GM18498 (cell line): ENCODE measurements at regions not wholly inside any gene's neighbourhood (a gene's known extent, or its start where the extent isn't known, plus 50 kb on each side); places are given as distances from the start of the nearest gene placed in this dataset.

ENCODE experiments used
- ATAC-seq: cut with Tn5 transposase; IDR thresholded peaks from one replicate; pipeline ENCODE4 v1.9.1; 2021; ENCODE audit warnings: mild to moderate bottlenecking, moderate library complexity; ENCODE audit not compliant: unreplicated experiment

DNA sequence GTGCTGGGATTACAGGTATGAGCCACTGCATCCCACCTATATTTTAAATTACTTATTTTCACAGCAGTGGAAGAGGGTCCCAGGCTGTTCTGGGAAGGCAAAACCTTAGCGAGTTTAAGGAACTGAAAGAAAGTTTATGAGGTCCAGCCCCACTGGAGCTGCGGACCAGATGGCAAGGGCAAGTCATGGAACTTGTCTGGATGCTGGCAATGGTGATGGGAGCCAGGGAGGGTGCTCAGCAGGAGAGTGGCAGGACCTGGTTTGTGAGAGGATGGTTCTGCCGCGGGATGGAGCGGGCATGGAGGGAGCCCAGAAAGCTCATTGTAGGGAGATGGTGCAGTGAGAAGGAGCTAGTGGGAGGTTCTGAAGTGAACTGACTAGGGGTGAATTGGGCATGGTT lies 50.6 kb upstream of the SLC45A1 start:
- ATAC-seq = no peak

DNA sequence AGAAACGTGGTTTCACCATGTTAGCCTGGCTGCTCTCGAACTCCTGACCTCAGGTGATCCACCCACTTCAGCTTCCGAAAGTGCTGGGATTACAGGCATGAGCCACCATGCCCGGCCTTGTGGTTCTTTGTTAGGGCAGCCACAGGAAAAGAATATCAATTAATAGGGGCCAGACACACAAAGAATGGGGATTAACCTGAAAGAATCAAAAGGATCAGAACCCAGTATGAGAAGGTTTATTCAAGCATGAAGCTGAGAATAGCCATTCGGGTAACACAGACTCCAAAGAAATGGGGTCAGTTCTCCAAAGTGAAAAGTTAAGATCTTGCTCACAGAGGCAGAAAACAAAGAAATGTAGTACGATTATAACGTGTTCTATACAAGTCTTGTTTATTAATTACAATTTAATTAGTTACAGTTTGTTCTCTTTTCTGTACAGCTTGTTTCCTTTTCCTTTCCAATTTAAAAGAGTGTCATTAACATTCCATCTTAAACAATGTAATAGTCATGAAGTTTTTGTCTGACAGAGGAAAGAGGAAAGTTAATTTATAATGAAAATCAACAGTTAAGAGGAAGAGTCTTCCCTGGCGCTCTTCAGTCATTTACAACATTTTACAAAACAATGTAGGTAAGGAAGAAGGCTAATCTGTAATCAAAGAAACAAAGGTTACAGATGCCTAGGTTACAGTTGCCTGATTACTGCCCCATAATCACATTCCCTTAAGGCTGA lies 51.3 kb upstream of the SLC45A1 start:
- no peak for ATAC-seq

DNA sequence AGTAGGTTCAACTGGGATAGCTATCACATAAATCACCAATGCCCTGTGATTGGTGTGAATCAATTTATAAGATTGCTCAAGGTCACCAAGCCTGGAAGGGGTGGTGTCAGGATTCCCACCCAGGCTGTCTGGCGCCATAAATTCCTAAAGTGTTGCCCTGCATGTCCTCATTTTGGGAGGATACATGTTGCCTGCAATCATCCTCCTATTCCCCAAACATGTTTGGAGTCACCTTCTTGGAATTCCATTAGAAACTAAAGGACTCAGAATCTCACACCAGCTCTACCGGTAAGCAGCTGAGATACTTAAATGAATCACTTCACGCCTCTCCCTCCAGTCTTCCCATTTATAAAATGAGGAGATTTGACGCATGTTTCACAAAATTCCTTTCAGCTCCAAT lies 54.1 kb upstream of the SLC45A1 start:
- no peak for ATAC-seq

DNA sequence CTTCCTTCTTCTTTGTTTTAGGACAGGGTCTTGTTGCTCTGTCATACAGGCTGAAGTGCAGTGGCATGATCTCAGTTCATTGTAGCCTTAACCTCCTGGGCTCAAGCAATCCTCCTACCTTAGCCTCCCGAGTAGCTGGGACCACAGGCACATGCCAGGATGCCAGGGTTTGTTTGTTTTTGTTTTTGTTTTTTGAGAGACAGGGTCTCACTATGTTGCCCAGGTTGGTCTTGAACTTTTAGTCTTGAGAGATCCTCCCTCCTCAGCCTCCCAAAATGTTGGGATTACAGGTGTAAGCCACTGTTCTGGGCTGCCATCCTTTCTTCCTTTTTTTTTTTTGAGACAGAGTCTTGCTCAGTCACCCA lies 56.5 kb upstream of the SLC45A1 start:
- no peak for ATAC-seq

DNA sequence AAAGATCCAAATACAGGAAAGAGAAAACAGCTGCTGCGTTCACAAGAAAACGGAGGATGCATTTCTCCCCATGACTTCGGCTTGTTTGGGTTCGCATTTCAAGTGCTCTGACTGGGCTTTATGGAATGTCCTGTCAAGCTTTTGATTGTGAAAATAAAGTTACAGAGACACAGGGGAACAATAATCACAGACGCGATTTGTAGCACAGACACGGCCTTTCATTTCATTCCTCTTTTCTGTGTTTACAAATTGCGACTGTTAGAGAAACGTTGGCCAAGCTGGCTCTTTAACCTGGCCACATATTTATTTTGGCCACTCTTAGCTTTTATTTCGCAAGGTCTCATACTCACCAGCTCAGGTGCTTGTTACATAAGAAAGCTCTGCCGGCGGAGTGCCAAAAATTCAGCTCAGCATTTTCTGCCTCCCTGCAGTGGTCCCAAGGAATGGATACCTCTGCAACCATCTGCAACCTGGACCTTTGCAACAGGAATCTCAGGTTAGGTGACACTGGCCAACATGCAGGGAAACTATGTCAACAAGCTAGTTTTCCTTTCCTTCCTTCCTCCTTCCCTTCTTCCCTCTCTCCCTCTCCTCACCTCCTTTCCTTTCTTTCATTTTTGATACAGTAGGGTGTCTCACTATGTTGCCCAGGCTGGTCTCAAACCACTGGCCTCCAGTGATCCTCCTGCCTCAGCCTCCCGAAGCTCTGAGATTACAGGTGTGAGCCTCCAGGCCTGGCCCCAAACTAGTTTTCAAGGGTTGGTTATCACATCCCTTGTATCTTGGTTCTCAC lies 58.2 kb upstream of the SLC45A1 start:
- ATAC-seq = no peak

DNA sequence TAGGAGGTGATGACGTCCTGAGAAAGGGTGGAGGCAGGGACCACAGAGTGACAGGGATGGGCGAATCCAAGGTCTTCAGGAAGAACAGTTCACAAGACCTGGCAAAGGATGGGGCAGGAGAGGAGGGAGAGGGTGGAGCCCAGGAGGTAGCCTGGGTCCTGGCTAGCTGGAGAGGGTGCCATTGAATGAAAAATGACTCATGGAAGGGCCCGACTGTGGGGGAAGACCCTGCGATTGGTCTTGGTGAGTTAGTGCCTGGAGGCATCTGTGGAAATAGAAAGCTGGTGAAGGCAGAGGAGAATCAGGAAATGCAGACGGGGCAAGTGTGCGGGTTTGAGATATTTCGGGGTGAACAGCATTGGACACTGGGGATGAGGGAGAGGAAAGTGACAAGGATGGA lies 60.3 kb upstream of the SLC45A1 start:
- no peak for ATAC-seq

DNA sequence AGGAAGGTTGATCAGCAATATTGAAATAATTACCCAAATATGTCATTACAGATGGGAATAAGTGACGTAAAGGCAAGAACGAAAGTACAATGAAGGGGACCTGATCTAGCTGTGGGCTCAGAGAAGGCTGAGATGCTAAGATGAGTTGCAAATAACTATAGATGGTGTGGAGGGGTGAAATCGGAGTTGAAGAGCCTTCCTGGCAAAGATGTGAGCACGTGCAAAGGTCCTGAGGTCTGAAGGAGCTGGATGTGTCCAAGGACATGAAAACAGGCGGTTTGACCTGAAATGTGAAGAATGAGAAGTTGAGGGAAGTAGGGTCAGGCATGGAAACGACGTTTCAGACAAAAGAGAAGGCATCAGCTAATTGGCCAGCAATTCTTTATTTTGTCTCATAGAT lies 61.6 kb upstream of the SLC45A1 start:
- no peak for ATAC-seq

DNA sequence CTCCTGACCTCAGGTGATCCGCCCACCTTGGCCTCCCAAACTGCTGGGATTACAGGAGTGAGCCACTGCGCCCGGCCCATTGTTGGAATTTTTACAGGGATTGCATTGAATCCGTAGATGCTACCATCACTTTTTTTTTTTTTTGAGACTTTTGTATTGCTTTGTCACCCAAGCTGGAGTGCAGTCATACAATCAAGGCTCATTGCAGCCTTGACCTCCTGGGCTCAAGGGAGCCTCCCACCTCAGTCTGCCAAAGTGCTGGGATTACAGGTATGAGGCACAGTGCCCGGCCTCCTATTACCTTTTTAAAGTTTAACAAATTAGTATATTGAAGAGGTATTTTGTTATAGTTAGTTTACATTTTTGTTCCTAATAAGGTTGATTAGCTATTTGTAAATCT lies 62.2 kb upstream of the SLC45A1 start:
- ATAC-seq = no peak

DNA sequence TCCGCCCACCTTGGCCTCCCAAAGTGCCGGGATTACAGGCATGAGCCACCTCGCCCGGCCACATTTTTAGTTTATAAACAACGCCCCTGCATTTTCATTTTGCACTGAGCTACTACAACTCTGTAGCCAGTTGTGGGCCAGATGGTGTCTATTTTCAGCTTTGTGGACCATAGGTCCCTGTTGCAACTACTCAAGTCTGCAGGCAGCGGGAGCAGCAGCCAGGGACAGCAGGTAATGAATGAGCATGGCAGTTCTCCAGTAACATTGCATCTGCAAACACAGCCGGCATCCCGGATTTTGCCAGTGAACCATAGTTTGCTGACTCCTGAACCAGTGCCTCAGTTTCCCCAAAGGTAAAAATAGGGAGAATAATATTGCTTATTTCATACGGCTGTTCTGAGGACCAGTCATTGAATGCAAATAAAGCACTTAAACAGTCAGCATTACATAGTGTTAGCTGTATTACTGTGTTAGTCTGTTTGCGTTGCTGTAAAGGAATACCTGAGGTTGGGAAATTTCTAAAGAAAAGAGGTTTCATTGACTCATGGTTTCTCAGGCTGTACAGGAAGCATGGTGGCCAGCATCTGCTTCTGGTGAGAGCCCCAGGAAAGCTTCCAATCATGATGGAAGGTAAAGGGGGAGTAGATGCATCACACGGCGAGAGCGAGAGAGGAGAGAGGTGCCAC lies 65.5 kb upstream of the SLC45A1 start:
- no peak for ATAC-seq

DNA sequence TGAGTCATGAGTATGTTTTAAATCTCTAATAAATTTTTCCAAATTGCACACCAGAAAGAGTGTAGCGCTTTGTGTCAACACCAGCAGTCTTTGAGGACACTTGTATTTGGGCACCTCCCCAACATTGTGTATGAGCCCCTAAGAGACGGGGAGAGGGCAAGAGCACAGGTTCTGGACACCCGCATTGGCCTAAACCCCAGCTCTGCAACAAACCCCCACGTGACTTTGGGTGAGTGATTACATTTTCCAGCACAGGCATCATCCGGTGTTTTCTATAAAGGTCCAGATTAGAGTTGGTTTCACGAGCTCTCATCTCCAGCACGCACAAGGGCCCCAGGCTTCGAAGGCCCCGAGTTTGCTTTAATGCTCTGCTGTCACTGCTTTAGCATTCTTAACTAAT lies 66.3 kb upstream of the SLC45A1 start:
- no peak for ATAC-seq

DNA sequence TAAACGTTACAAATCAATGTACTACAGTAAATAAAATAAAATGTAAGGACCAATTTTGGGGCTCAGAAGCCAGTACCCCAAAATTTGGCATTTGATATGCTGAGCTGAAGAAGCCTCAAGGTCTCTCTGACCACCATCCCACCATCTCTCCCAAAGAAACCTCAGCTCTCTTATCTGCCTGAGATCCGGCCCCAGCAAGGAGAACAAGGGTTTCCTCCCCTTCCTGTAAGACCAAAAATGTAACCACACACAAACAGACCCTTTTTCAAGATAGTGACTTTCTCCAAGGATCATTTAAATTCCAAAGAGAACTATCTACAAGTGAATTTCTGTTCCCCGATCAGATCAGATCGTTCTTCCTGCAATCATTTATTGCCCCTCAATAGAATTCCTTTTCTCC lies 68.1 kb upstream of the SLC45A1 start:
- ATAC-seq = no peak

DNA sequence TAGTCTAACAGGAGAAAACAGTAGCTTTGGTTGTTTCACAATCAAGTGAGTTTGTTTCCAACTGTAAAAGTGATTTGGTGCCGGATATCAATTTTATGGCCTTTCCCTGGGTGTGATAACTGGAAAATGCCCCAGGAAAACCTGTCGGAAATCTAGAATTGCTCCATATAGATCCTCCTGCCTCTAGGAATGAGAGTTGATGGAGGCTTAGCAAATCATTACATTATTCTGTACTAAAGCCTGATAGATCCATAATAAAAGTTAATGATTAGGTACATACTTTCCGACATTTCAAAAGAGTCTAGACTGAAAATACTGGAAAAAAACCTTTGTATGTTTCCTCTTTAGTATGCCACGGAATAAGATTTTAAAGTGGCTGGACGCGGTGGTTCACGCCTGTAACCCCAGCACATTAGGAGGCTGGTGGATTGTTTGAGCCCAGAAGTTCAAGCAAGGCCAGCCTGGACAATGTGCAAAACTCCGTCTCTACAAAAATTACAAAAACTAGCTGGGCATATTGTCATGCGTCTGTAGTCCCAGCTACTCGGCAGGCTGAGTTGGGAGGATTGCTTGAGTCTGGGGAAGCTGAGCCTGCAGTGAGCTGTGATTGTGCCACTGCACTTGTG lies 70.0 kb upstream of the SLC45A1 start:
- no peak for ATAC-seq

DNA sequence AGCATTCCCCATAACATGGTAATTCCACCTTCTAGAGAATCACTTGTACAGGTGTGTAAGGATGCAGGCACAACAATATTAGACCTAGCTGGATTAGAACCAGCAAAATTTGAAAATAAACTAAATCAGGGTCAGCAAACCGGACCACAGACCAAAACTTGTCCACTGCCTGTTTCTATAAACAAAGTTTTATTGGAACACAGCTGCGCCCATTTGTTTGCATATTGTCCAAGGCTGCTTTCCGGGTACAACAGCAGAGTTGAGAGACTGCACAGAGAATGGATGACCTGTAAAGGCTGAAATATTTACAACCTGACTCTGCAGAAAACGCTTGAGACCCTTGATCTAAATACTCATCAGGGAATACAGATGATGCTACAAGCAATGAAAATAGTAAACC lies 73.6 kb upstream of the SLC45A1 start:
- ATAC-seq = no peak

DNA sequence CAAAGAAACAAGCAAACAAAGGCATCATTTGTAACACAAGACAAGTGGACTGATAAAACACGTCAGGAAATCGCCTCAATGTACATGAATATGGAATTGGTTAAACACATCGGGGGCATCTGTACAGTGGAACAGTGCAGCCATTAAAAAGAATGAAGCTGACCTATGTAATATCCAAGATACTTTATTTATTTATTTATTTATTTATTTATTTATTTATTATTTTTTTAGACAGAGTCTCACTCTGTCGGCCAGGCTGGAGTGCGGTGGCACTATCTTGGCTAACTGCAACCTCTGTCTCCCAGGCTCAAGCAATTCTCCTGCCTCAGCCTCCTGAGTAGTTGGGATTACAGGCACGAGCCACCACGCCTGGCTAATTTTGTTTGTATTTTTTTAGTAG lies 75.4 kb upstream of the SLC45A1 start:
- no peak for ATAC-seq

DNA sequence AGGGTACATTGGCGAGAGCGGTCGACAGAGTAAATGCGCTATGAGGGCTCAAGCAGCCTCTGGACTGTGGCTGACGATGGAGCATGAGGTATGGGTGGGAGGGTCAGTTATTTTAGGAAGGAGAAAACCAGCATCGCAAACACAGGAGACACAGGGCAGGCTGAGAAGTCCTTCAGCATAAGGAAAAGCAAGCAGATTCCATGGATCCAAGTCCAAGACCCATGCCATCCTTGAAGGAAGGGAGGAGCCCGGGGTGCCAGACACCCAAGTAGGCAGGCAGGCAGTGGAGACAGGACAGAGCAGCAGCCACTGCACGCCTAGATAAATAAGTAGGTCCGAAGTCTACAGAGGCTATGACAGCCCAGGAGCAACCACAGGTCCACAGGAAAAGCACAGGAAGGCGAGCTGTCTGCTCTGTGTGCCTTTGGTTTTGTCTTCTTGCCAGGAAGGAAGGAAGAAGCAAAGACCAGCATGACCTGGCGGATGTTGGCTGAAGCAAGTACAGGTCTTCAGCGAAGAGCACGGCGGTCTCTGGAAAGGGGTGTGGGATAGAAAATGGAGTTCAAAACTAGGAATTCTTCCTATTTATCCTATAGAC lies 76.4 kb upstream of the SLC45A1 start:
- no peak for ATAC-seq

DNA sequence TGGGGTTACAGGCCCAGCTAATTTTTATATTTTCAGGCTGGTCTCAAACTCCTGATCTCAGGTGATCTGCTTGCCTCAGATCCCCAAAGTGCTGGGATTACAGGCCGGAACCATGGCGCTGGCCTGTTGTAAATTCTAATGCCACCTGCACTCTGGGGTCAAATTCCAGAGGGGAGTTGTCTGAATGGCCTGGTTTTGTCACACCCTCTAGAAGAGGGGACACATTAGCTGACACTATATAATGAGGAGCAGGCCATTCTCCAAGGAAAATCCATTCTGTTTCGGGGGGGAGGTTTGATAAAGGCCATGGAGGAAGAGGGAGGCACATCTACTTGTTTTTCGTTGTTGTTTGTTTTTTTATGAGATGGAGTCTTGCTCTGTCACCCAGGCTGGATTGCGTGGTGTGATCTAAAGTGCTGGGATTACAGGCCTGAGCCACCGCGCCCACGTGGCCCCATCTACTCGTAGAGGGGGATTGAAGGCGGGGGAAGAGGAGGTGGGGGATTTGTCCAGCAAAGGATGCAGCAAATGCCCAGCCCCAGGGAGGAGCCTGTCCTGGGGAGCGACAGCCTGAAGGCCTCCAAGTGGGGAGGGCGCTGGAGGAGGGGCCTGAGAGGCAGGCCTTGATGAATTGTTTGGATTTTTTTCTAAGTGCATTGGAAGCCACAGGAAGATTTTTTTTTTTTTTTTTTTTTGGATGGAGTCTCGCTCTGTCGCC lies 78.4 kb upstream of the SLC45A1 start:
- ATAC-seq = no peak

DNA sequence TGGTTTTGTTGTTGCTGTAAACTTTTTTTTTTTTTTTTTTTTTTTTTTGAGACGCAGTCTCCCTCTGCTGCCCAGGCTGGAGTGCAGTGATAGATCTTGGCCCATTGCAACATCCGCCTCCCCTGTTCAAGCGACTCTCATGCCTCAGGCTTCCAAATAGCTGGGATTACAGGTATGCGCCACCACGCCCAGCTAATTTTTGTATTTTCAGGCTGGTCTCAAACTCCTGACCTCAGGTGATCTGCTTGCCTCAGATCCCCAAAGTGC lies 78.9 kb upstream of the SLC45A1 start:
- no peak for ATAC-seq

DNA sequence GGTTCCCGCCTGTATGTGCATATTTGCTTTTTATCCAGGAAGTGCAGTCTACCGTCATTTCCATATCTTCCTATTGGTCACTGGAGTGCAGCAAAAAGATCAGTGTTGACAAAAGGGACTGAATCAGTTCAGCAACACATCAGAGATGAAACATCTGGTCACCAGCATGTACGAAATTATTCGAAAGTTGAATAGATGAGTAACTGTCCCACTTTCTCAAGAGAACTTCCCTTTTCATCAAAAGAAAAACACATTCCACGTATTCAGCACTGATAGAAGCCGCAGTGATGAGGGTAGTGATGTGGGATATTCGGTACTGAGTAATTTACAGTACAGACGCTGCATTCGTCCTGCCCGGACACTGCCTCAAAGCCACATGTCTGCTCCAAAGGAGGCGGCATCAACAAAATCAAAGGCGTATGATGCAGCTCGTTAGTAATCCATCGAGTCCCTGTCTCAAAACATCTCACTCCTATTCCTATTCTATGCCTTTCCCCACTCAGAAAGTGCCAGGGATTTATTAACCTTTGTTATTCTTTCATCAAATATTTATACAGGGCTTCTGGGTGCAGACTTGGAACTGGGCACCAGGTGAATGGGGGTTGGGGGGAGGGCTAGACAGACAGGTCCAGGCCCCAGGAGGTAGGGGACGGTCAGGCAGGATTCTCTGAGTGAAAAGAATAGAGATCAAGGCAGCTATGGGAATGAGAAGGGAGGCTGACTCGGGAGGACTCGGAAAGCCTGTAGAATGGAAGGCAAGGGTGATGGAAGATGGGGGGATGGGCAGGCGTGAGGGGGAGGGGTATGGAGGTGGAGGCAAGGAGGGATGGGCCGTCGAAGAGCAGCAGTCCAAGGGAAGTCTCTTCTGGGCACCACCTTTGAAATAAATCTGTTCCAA lies 79.5 kb upstream of the SLC45A1 start:
- ATAC-seq = no peak

DNA sequence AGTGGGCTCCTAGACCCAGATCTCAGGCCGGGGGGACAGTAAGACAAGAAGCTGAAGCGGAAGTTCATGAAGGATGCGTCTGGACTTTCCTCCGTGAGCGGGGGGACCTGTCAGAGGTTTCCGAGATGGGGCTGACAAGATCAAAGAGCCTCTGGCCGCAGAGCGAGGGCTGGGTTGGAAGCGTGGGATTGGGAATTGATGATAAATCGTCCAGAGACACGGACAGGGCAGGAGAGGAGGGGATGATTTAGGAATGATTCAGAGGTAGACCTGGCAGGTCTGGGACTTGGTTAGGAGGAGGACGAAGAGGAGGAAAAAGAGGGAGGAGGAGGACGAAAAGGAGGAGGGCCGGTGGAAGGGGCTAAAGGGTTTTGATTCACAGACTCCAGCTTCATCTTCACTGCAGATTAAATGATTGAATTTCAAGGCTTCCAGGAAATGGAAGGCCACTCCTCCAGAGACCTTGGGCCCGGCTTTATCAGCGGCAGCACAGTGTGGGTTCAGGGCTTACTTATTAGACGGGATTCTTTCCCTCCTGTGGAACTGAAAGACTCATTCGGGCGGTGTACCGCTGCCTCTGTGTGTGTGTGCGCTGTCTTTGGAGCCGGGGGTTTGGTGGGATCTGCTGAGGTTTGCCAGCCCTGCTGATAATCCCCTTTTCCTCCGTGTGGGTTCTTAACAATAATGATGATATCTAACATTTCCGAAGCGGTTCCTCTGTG lies 85.7 kb upstream of the SLC45A1 start:
- ATAC-seq = no peak
